H1 (cell line): ENCODE measurements at regions not wholly inside any gene's neighbourhood (a gene's known extent, or its start where the extent isn't known, plus 50 kb on each side); places are given as distances from the start of the nearest gene placed in this dataset.

Experiments
- CTCF ChIA-PET: fragments of 300-600 bp; sonication (Branson Sonifier 250); formaldehyde crosslinking; loops from one replicate; lab custom pipeline; 2021; ENCODE audit not compliant: partially characterized antibody; lab: Charles Lee
- POLR2A ChIA-PET: fragments of 300-600 bp; sonication (Branson Sonifier 250); formaldehyde crosslinking; loops from one replicate; lab custom pipeline; 2021; ENCODE audit warnings: inconsistent platforms; ENCODE audit not compliant: partially characterized antibody; lab: Charles Lee
- DNase-seq, 2 experiments: peaks; one replicate each; pipeline versions ENCODE4 v3.0.0 to v3.0.0-alpha.2; 2010 to 2022; ENCODE audit warnings: low spot score in 2 of 2, low read depth in 1 of 2, mixed read lengths in 1 of 2
- FAIRE-seq: peaks from 2 replicates; lab custom pipeline; 2011; peaks lifted over from hg19 to GRCh38; lab: Jason Lieb, UNC
- H2AFZ ChIP-seq: 2 replicates; pipeline ENCODE4 v1.8.1; 2012; ENCODE audit warnings: low read length, inconsistent platforms
- H2AK5ac ChIP-seq: 2 replicates; pipeline ENCODE4 v1.6.1; 2013; ENCODE audit warnings: low read depth, low read length
- H2BK120ac ChIP-seq: replicated peaks from 2 replicates; pipeline ENCODE3; 2013; ENCODE audit warnings: low read depth, low read length, inconsistent platforms
- H2BK12ac ChIP-seq: 2 replicates; pipeline ENCODE4 v1.6.1; 2013; ENCODE audit warnings: low read depth, low read length
- H2BK15ac ChIP-seq: 2 replicates; pipeline ENCODE4 v1.6.1; 2013; ENCODE audit warnings: low read length
- H2BK20ac ChIP-seq: 2 replicates; pipeline ENCODE4 v1.6.1; 2013; ENCODE audit warnings: low read length
- H2BK5ac ChIP-seq: 2 replicates; pipeline ENCODE4 v1.6.1; 2013; ENCODE audit warnings: low read depth, low read length
- H3K14ac ChIP-seq: 2 replicates; pipeline ENCODE4 v1.6.1; 2013; ENCODE audit warnings: inconsistent platforms; ENCODE audit not compliant: insufficient read length
- H3K18ac ChIP-seq: 2 replicates; pipeline ENCODE4 v1.6.1; 2013; ENCODE audit warnings: low read length; ENCODE audit errors: extremely low read depth
- H3K23ac ChIP-seq: 2 replicates; pipeline ENCODE4 v1.6.1; 2013; ENCODE audit warnings: inconsistent platforms; ENCODE audit not compliant: insufficient read length
- H3K23me2 ChIP-seq: 2 replicates; pipeline ENCODE4 v1.6.1; 2013; ENCODE audit warnings: low read depth, low read length
- H3K27ac ChIP-seq: 2 replicates; pipeline ENCODE4 v1.6.1; 2011; ENCODE audit warnings: low read depth, low read length, inconsistent platforms
- H3K27me3 ChIP-seq, 4 experiments: replicated peaks in 1 of 4; 1 replicate in 1 of 4; 2 replicates in 3 of 4; pipeline versions ENCODE4 v1.6.1 to v1.8.1; 2011 to 2013; ENCODE audit warnings: low read length in 3 of 4, mild to moderate bottlenecking in 3 of 4, inconsistent platforms in 2 of 4, mixed read lengths in 2 of 4, moderate library complexity in 1 of 4; ENCODE audit not compliant: control insufficient read depth in 3 of 4, insufficient read depth in 3 of 4; ENCODE audit errors: extremely low read depth in 1 of 4
- H3K36me3 ChIP-seq, 4 experiments: 2 replicates each; pipeline versions ENCODE4 v1.6.1 to v1.8.1; 2011 to 2013; ENCODE audit warnings: mild to moderate bottlenecking in 4 of 4, low read length in 3 of 4, moderate library complexity in 2 of 4, control low read depth in 1 of 4, inconsistent platforms in 1 of 4; ENCODE audit not compliant: insufficient read depth in 4 of 4, control insufficient read depth in 2 of 4
- H3K4ac ChIP-seq: replicated peaks from 2 replicates; pipeline ENCODE3; 2013; ENCODE audit warnings: low read length, low read depth, mixed read lengths, inconsistent platforms; ENCODE audit not compliant: insufficient read length
- H3K4me1 ChIP-seq, 4 experiments: replicated peaks in 1 of 4; 1 replicate in 1 of 4; 2 replicates in 3 of 4; pipeline versions ENCODE4 v1.6.1 to v1.8.1; 2011 to 2013; ENCODE audit warnings: low read length in 3 of 4, inconsistent platforms in 2 of 4, mixed read lengths in 1 of 4; ENCODE audit not compliant: insufficient read depth in 4 of 4, control insufficient read depth in 3 of 4
- H3K4me2 ChIP-seq, 2 experiments: 2 replicates each; pipeline versions ENCODE4 v1.6.1 to v1.8.1; 2011 to 2013; ENCODE audit warnings: low read depth in 2 of 2, low read length in 2 of 2, control low read depth in 1 of 2, inconsistent platforms in 1 of 2, mild to moderate bottlenecking in 1 of 2; ENCODE audit not compliant: insufficient read depth in 1 of 2
- H3K4me3 ChIP-seq, 4 experiments: fragments of 200-600, 300-600 bp in 1 of 4; sonication (generic), shearing (Covaris generic), sonication (Bioruptor Twin) in 1 of 4; 2 replicates each; pipeline versions ENCODE4 v1.5.1 to v1.8.1; 2011 to 2016; ENCODE audit warnings: low read length in 4 of 4, low read depth in 3 of 4, control low read depth in 2 of 4, inconsistent platforms in 2 of 4, mild to moderate bottlenecking in 2 of 4, mixed read lengths in 1 of 4, moderate library complexity in 1 of 4; ENCODE audit not compliant: insufficient read depth in 2 of 4; ENCODE audit errors: extremely low read depth in 1 of 4
- H3K56ac ChIP-seq: replicated peaks from 2 replicates; pipeline ENCODE3; 2013; ENCODE audit warnings: low read depth, mild to moderate bottlenecking, mixed read lengths, low read length, inconsistent platforms; ENCODE audit not compliant: insufficient read length
- H3K79me1 ChIP-seq: 2 replicates; pipeline ENCODE4 v1.6.1; 2013; ENCODE audit warnings: low read depth, low read length, control low read depth
- H3K79me2 ChIP-seq, 2 experiments: 2 replicates each; pipeline versions ENCODE4 v1.6.1 to v1.8.1; 2012 to 2013; ENCODE audit warnings: low read length in 2 of 2, mild to moderate bottlenecking in 2 of 2, inconsistent platforms in 1 of 2; ENCODE audit not compliant: insufficient read depth in 2 of 2, control insufficient read depth in 1 of 2
- H3K9ac ChIP-seq, 4 experiments: replicated peaks in 1 of 4; 1 replicate in 1 of 4; 2 replicates in 3 of 4; pipeline versions ENCODE4 v1.6.1 to v1.8.1; 2011 to 2013; ENCODE audit warnings: low read depth in 3 of 4, low read length in 3 of 4, control low read depth in 2 of 4, mild to moderate bottlenecking in 2 of 4, moderate library complexity in 2 of 4, inconsistent platforms in 1 of 4; ENCODE audit errors: extremely low read depth in 1 of 4
- H3K9me3 ChIP-seq, 2 experiments: 2 replicates each; pipeline versions ENCODE4 v1.6.1 to v1.8.1; 2012 to 2013; ENCODE audit warnings: mild to moderate bottlenecking in 2 of 2, moderate library complexity in 2 of 2, control low read depth in 1 of 2, inconsistent platforms in 1 of 2, low read depth in 1 of 2, low read length in 1 of 2, mixed read lengths in 1 of 2; ENCODE audit not compliant: insufficient read depth in 2 of 2
- H4K20me1 ChIP-seq, 2 experiments: replicated peaks in 1 of 2; 2 replicates each; pipeline versions ENCODE3 to v1.8.1; 2011 to 2013; ENCODE audit warnings: inconsistent platforms in 2 of 2, low read length in 2 of 2, mild to moderate bottlenecking in 1 of 2; ENCODE audit not compliant: insufficient read depth in 2 of 2, control insufficient read depth in 1 of 2
- H4K5ac ChIP-seq: 2 replicates; pipeline ENCODE4 v1.6.1; 2013; ENCODE audit warnings: low read length, low read depth, mixed read lengths, inconsistent platforms; ENCODE audit not compliant: insufficient read length
- H4K8ac ChIP-seq: 2 replicates; pipeline ENCODE4 v1.8.0; 2013; ENCODE audit warnings: mild to moderate bottlenecking, moderate library complexity, low read length, inconsistent platforms; ENCODE audit not compliant: insufficient read depth; ENCODE audit errors: extremely low read depth
- H4K91ac ChIP-seq: replicated peaks from 2 replicates; pipeline ENCODE3; 2013; ENCODE audit warnings: low read length, mixed read lengths, inconsistent platforms; ENCODE audit not compliant: insufficient read length
- PHF8 ChIP-seq: fragments of 200-600 bp; sonication (generic); conservative IDR thresholded peaks from 2 replicates; pipeline ENCODE4 v1.7.1; 2012; ENCODE audit warnings: low read depth, mild to moderate bottlenecking, inconsistent platforms, low read length, moderate library complexity
- ZNF274 ChIP-seq: IDR thresholded peaks from 2 replicates; pipeline ENCODE4 v1.7.0; 2012; ENCODE audit warnings: low read length, borderline replicate concordance; ENCODE audit errors: extremely low read depth
- WGBS, 2 experiments: shearing (Covaris generic) in 1 of 2; methylation state at CpG; one replicate each; pipeline versions ENCODE4 v1.1.6 to v1.1.7; 2013 to 2015; ENCODE audit warnings: low lambda C conversion rate in 2 of 2, mixed read lengths in 2 of 2, inconsistent platforms in 1 of 2, low coverage in 1 of 2, missing lambda C conversion rate in 1 of 2; ENCODE audit not compliant: insufficient replicate concordance in 2 of 2, insufficient coverage in 1 of 2, insufficient read length in 1 of 2; ENCODE audit errors: extremely low coverage in 1 of 2, missing lambda C conversion rate in 1 of 2; 5-methylcytosine and 5-hydroxymethylcytosine counted together
- TF ChIP-seq, protein P1 (sequence below): IDR thresholded peaks from 2 replicates; pipeline ENCODE4 v1.6.1; 2012; ENCODE audit warnings: low read length, inconsistent platforms
- TF ChIP-seq, protein P2 (sequence below), 3 experiments: IDR thresholded peaks; 1 replicate in 2 of 3; 2 replicates in 1 of 3; pipeline versions ENCODE4 v1.5.1 to v1.6.1; 2011; ENCODE audit warnings: low read length in 3 of 3, mild to moderate bottlenecking in 3 of 3, inconsistent platforms in 2 of 3, low read depth in 1 of 3, moderate library complexity in 1 of 3; ENCODE audit not compliant: insufficient read depth in 1 of 3; ENCODE audit errors: control extremely low read depth in 1 of 3

DNA sequence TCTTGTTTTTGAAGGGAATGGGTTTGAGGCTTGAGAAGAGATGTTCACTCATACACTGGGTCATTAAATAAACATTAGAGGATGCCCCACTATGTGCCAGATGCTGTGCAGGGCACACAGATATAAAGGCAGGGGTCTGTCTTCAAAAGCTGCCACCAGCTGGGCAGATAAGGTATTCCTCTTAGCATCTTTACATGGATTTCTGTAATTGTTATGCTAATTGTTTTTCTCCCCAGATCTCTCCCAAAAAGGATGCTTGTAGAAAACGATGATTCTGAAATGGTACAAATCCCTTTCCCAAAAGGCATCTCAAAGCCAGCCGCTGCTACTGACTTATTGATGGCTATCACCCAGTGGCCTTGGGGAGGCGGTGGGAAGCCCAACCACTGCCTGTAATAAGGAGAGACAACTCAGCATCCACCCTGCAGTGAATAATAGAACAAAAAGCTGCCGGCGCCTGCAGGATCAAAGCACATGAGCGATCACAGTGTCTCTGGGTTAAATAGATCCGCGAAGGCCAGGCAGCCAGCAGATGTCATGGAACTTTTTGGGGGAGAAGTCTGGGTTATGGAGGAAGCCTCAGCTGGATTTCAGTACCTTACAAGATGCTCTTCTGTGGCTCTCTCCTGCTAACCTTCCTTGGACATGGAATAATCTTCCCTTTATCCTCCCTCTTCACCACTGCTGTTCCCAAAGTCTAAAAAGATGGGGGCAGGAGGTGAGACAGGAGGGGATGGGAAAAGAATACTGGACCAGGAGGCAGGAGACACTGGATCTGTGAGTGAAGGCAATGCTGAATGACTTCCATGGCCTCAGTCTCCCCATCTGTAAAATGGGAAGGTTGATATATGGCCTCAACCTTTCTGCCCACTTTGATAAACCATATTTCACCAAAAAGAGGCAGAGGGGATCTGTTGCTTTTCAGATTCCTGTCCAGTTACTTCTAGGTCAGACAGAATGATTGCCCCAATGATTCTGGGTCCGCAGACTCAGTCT is 54.8 kb upstream of the CD34 start:
- TF ChIP-seq, protein P1, sequence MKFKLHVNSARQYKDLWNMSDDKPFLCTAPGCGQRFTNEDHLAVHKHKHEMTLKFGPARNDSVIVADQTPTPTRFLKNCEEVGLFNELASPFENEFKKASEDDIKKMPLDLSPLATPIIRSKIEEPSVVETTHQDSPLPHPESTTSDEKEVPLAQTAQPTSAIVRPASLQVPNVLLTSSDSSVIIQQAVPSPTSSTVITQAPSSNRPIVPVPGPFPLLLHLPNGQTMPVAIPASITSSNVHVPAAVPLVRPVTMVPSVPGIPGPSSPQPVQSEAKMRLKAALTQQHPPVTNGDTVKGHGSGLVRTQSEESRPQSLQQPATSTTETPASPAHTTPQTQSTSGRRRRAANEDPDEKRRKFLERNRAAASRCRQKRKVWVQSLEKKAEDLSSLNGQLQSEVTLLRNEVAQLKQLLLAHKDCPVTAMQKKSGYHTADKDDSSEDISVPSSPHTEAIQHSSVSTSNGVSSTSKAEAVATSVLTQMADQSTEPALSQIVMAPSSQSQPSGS, result no peak
- TF ChIP-seq, protein P2, sequence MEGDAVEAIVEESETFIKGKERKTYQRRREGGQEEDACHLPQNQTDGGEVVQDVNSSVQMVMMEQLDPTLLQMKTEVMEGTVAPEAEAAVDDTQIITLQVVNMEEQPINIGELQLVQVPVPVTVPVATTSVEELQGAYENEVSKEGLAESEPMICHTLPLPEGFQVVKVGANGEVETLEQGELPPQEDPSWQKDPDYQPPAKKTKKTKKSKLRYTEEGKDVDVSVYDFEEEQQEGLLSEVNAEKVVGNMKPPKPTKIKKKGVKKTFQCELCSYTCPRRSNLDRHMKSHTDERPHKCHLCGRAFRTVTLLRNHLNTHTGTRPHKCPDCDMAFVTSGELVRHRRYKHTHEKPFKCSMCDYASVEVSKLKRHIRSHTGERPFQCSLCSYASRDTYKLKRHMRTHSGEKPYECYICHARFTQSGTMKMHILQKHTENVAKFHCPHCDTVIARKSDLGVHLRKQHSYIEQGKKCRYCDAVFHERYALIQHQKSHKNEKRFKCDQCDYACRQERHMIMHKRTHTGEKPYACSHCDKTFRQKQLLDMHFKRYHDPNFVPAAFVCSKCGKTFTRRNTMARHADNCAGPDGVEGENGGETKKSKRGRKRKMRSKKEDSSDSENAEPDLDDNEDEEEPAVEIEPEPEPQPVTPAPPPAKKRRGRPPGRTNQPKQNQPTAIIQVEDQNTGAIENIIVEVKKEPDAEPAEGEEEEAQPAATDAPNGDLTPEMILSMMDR (IDR thresholded peaks at IDR 0.05; ENCODE audit: control extremely low read depth in 1 of 3, insufficient read depth in 1 of 3, low read depth in 1 of 3, low read length in 3 of 3), result no peak
- no peak for TF ChIP-seq ZNF274
- no peak for TF ChIP-seq PHF8
- 65% methylated on average over 9 of the region's 9 CpGs; no CpG with 5 or more reads in 1 of the 2 experiments for WGBS, 2 experiments
- CTCF ChIA-PET, result interaction anchor here (0.7 to 10.0 kb wide), 12 partner anchors 9 to 154 kb away, joined by 3 to 223 read pairs (median 4); no protein-coding TSS in a partner anchor

More for the DNA sequence above, 54.8 kb upstream of the CD34 start:
- POLR2A ChIA-PET, result interaction anchor here (1.0 kb wide), 1 partner anchor 74 kb away, joined by 3 read pairs; no protein-coding TSS in a partner anchor
- Histone ChIP-seq H4K5ac (no peak overlapping the region), H4K8ac (no peak overlapping the region), H2BK15ac (no peak overlapping the region), H2AK5ac (no peak overlapping the region), H3K4me1 (peaks cover 0 to 12% (median 5%) of the 10 kb centered on the region in 4 experiments; a peak in 6 of 7 replicates), H3K23me2 (peaks cover 3% of the 10 kb centered on the region; the same call in 1 of the 2 replicates), H3K18ac (no peak overlapping the region), H4K91ac (no peak overlapping the region), H3K4ac (no peak overlapping the region), H3K23ac (no peak overlapping the region), H4K20me1 (no peaks in the 10 kb centered on the region), H3K4me2 (no peak overlapping the region), H3K9ac (no peak overlapping the region), H3K27ac (no peak overlapping the region), H3K79me2 (no peaks in the 10 kb centered on the region), H3K27me3 (peaks cover 2 to 39% (median 20%) of the 10 kb centered on the region in 4 experiments), H3K14ac (no peak overlapping the region), H2BK20ac (no peak overlapping the region), H3K4me3 (no peak overlapping the region), H3K36me3 (no peaks in the 10 kb centered on the region), H2BK120ac (no peak overlapping the region), H2BK5ac (no peak overlapping the region), H2BK12ac (no peak overlapping the region), H3K79me1 (no peaks in the 10 kb centered on the region), H3K56ac (no peak overlapping the region), H2AFZ (no peak overlapping the region), H3K9me3 (no peaks in the 10 kb centered on the region)
- DNase-seq (no peak), FAIRE-seq (no peak)
